Endothelial cell of umbilical vein (primary cell): ENCODE measurements at regions not wholly inside any gene's neighbourhood (a gene's known extent, or its start where the extent isn't known, plus 50 kb on each side); places are given as distances from the start of the nearest gene placed in this dataset.

Experiments used
- BruUV-seq: library from RNA; stranded (reverse); fragments of 400-500 nt; replicated peaks from 2 replicates; lab custom pipeline; 2021; lab: Mats Ljungman, UMichigan
- CTCF ChIA-PET: fragments of 300-600, 350-600 bp; sonication (Branson Sonifier 250); formaldehyde crosslinking; loops from one replicate; lab custom pipeline; 2021; ENCODE audit warnings: antibody characterized with exemption, inconsistent platforms; lab: Charles Lee
- POLR2A ChIA-PET: fragments of 300-600, 350-600 bp; sonication (Branson Sonifier 250); formaldehyde crosslinking; loops from one replicate; lab custom pipeline; 2021; ENCODE audit warnings: antibody characterized with exemption, inconsistent platforms; lab: Charles Lee
- DNase-seq: peaks from one replicate; pipeline ENCODE4 v3.0.0-alpha.2; 2011; ENCODE audit warnings: low read depth, low spot score
- FAIRE-seq: peaks from 2 replicates; lab custom pipeline; 2011; peaks lifted over from hg19 to GRCh38; lab: Jason Lieb, UNC
- H2AFZ ChIP-seq: 2 replicates; pipeline ENCODE4 v1.6.0; 2012; ENCODE audit warnings: low read depth, low read length, control low read depth, inconsistent platforms
- H3K27ac ChIP-seq: 2 replicates; pipeline ENCODE4 v1.5.1; 2011; ENCODE audit warnings: low read depth, mild to moderate bottlenecking, control low read depth, low read length, moderate library complexity; ENCODE audit not compliant: insufficient read depth
- H3K27me3 ChIP-seq, 2 experiments: 2 replicates each; pipeline versions ENCODE4 v1.6.0 to v1.6.1; 2011; ENCODE audit warnings: low read length in 2 of 2, mixed read lengths in 1 of 2; ENCODE audit not compliant: control insufficient read depth in 2 of 2, insufficient read depth in 2 of 2
- H3K36me3 ChIP-seq, 2 experiments: 2 replicates in 1 of 2; 3 replicates in 1 of 2; pipeline ENCODE4 v1.5.1; 2011; ENCODE audit warnings: low read length in 2 of 2, mild to moderate bottlenecking in 1 of 2, moderate library complexity in 1 of 2; ENCODE audit not compliant: control insufficient read depth in 2 of 2, insufficient read depth in 2 of 2; ENCODE audit errors: extremely low read depth in 1 of 2
- H3K4me1 ChIP-seq: 3 replicates; pipeline ENCODE4 v1.5.1; 2011; ENCODE audit warnings: mild to moderate bottlenecking, low read length; ENCODE audit not compliant: control insufficient read depth, insufficient read depth; ENCODE audit errors: extremely low read depth
- H3K4me2 ChIP-seq: 2 replicates; pipeline ENCODE4 v1.6.1; 2011; ENCODE audit warnings: low read length, control low read depth, mixed read lengths; ENCODE audit not compliant: insufficient read depth
- H3K4me3 ChIP-seq, 3 experiments: fragments of 200-600 bp in 1 of 3; sonication (generic), shearing (Covaris generic) in 1 of 3; replicated peaks in 1 of 3; 2 replicates each; pipeline ENCODE4 v1.5.1; 2011 to 2016; ENCODE audit warnings: control low read depth in 3 of 3, low read length in 3 of 3, mild to moderate bottlenecking in 2 of 3, inconsistent platforms in 1 of 3, low read depth in 1 of 3, moderate library complexity in 1 of 3; ENCODE audit not compliant: insufficient read depth in 1 of 3
- H3K79me2 ChIP-seq: 2 replicates; pipeline ENCODE4 v1.6.0; 2012; ENCODE audit warnings: low read length, inconsistent platforms; ENCODE audit not compliant: control insufficient read depth, insufficient read depth
- H3K9ac ChIP-seq: replicated peaks from 2 replicates; pipeline ENCODE3; 2011; ENCODE audit warnings: low read length, control low read depth; ENCODE audit not compliant: insufficient read depth; ENCODE audit errors: extremely low read depth
- H3K9me1 ChIP-seq: replicated peaks from 3 replicates; pipeline ENCODE4 v1.6.0; 2011; ENCODE audit warnings: mild to moderate bottlenecking, low read length; ENCODE audit not compliant: control insufficient read depth, insufficient read depth; ENCODE audit errors: extremely low read depth
- H3K9me3 ChIP-seq: replicated peaks from 2 replicates; pipeline ENCODE4 v1.5.1; 2012; ENCODE audit warnings: low read length, inconsistent platforms; ENCODE audit not compliant: control insufficient read depth, insufficient read depth
- H4K20me1 ChIP-seq: replicated peaks from 2 replicates; pipeline ENCODE3; 2011; ENCODE audit warnings: mild to moderate bottlenecking, low read length; ENCODE audit not compliant: control insufficient read depth, insufficient read depth; ENCODE audit errors: extremely low read depth
- CTCF ChIP-seq, 2 donors: IDR thresholded peaks; 1 replicate in 1 of 2; 2 replicates in 1 of 2; pipeline ENCODE4 v1.5.1; 2011; ENCODE audit warnings: low read length in 2 of 2, mild to moderate bottlenecking in 2 of 2, moderate library complexity in 2 of 2, control low read depth in 1 of 2, inconsistent platforms in 1 of 2, low read depth in 1 of 2; ENCODE audit not compliant: insufficient read depth in 1 of 2; ENCODE audit errors: extremely low read depth in 1 of 2
- EZH2 ChIP-seq: IDR thresholded peaks from 2 replicates; pipeline ENCODE4 v1.6.1; 2012; ENCODE audit warnings: borderline replicate concordance, low read depth, mild to moderate bottlenecking, moderate library complexity, low read length, inconsistent platforms; ENCODE audit not compliant: severe bottlenecking
- FOS ChIP-seq: IDR thresholded peaks from 2 replicates; pipeline ENCODE4 v1.6.1; 2011; ENCODE audit warnings: mild to moderate bottlenecking, low read length, moderate library complexity, borderline replicate concordance; ENCODE audit not compliant: insufficient read depth
- GATA2 ChIP-seq: IDR thresholded peaks from 2 replicates; pipeline ENCODE4 v1.7.0; 2011; ENCODE audit warnings: low read depth, mild to moderate bottlenecking, moderate library complexity, mixed read lengths, low read length; ENCODE audit not compliant: insufficient read length, insufficient read depth
- JUN ChIP-seq: IDR thresholded peaks from 2 replicates; pipeline ENCODE4 v1.6.1; 2011; ENCODE audit warnings: borderline replicate concordance, low read depth; ENCODE audit not compliant: insufficient read length, insufficient read depth
- MYC ChIP-seq: IDR thresholded peaks from one replicate; pipeline ENCODE4 v1.6.1; 2011; ENCODE audit warnings: mild to moderate bottlenecking, low read depth, low read length
- POLR2A ChIP-seq: IDR thresholded peaks from 2 replicates; pipeline ENCODE4 v1.6.1; 2012; ENCODE audit warnings: low read depth, mild to moderate bottlenecking, control low read depth, low read length
- POLR2AphosphoS5 ChIP-seq: IDR thresholded peaks from 2 replicates; pipeline ENCODE4 v1.6.1; 2012; ENCODE audit warnings: low read depth, mild to moderate bottlenecking, control low read depth, low read length, moderate library complexity; ENCODE audit not compliant: insufficient read depth
- dilution Hi-C: fragments of 300-500 bp; cut with MboI; formaldehyde crosslinking; loops from one replicate; pipeline ENCODE4 v1.15.0; 2019; ENCODE audit warnings: low sequenced_read_pairs; ENCODE audit not compliant: extremely low pct_ligation_motif_present
- intact Hi-C: fragments of 100-400 bp; cut with micrococcal nuclease; formaldehyde crosslinking; loops from one replicate; pipeline ENCODE4 v1.10.0; 2022
- TF ChIP-seq, protein P1 (sequence below): IDR thresholded peaks from 2 replicates; pipeline ENCODE4 v1.6.1; 2011; ENCODE audit not compliant: insufficient read depth, insufficient read length

GRCh38 chr18:5673616-5674015 is 129.8 kb upstream of the EPB41L3 start:
- Histone ChIP-seq H3K9me1 (no peaks in the 10 kb centered on the region), H3K4me1 (no peaks in the 10 kb centered on the region), H3K9me3 (no peaks in the 10 kb centered on the region), H3K79me2 (no peaks in the 10 kb centered on the region), H3K36me3 (no peaks in the 10 kb centered on the region), H3K27ac (no peak overlapping the region), H3K4me3 (no peak overlapping the region), H3K4me2 (no peak overlapping the region), H2AFZ (no peak overlapping the region), H4K20me1 (no peaks in the 10 kb centered on the region), H3K9ac (no peak overlapping the region), H3K27me3 (no peaks in the 10 kb centered on the region)
- ChIA-PET CTCF (no interaction called here), POLR2A (no interaction called here)
- DNase-seq (no peak), FAIRE-seq (no peak)
- intact Hi-C loops (no loop called here), dilution Hi-C loops (no loop called here)
- TF ChIP-seq, protein P1, sequence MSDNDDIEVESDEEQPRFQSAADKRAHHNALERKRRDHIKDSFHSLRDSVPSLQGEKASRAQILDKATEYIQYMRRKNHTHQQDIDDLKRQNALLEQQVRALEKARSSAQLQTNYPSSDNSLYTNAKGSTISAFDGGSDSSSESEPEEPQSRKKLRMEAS: no peak
- no peak for TF ChIP-seq JUN
- TF ChIP-seq MYC: no peak
- TF ChIP-seq EZH2: no peak
- TF ChIP-seq GATA2: no peak
- TF ChIP-seq POLR2A: no peak
- TF ChIP-seq CTCF (IDR thresholded peaks at IDR 0.05; ENCODE audit: extremely low read depth in 1 of 2, insufficient read depth in 1 of 2, low read depth in 1 of 2, low read length in 2 of 2): no peak
- TF ChIP-seq POLR2AphosphoS5: no peak
- no peak for TF ChIP-seq FOS
- no TSS peak for BruUV-seq
